Panc1 (cell line): ENCODE measurements at regions not wholly inside any gene's neighbourhood (a gene's known extent, or its start where the extent isn't known, plus 50 kb on each side); places are given as distances from the start of the nearest gene placed in this dataset.

Source experiments
- ATAC-seq: fragments of 200-7000 bp; cut with Tn5 transposase; 2 replicates; pipeline ENCODE4 v1.9.1; 2020; ENCODE audit warnings: mild to moderate bottlenecking, moderate library complexity
- BruUV-seq: library from RNA; stranded (reverse); fragments of 400-500 nt; replicated peaks from 2 replicates; lab custom pipeline; 2021; lab: Mats Ljungman, UMichigan
- CTCF ChIA-PET: fragments of 300-600 bp; sonication (Branson Sonifier 250); formaldehyde crosslinking; loops from one replicate; lab custom pipeline; 2022; ENCODE audit warnings: antibody characterized with exemption; lab: Charles Lee
- POLR2A ChIA-PET: fragments of 300-600 bp; sonication (Branson Sonifier 250); formaldehyde crosslinking; loops from one replicate; lab custom pipeline; 2022; ENCODE audit warnings: antibody characterized with exemption; lab: Charles Lee
- DNase-seq: peaks from one replicate; pipeline ENCODE4 v3.0.0-alpha.2; 2010; ENCODE audit warnings: low read depth, low spot score
- H3K27ac ChIP-seq: 2 replicates; pipeline ENCODE4 v1.5.1; 2011; ENCODE audit warnings: mild to moderate bottlenecking, low read length, inconsistent platforms
- H3K27me3 ChIP-seq: fragments of 200-500 bp; sonication (Bioruptor generic); 2 replicates; pipeline ENCODE4 v1.6.0; 2014; ENCODE audit warnings: low read length, inconsistent platforms; ENCODE audit not compliant: control insufficient read depth, insufficient read depth
- H3K36me3 ChIP-seq: fragments of 200-500 bp; sonication (Bioruptor generic); 2 replicates; pipeline ENCODE4 v1.5.1; 2014; ENCODE audit warnings: inconsistent platforms, mild to moderate bottlenecking, low read length, moderate library complexity; ENCODE audit not compliant: control insufficient read depth, insufficient read depth
- H3K4me1 ChIP-seq: 2 replicates; pipeline ENCODE4 v1.5.1; 2011; ENCODE audit warnings: inconsistent platforms, mild to moderate bottlenecking, low read length, moderate library complexity; ENCODE audit not compliant: control insufficient read depth, insufficient read depth
- H3K4me3 ChIP-seq, 2 experiments: 2 replicates each; pipeline ENCODE4 v1.5.1; 2011 to 2012; ENCODE audit warnings: low read depth in 2 of 2, low read length in 2 of 2, mild to moderate bottlenecking in 2 of 2, inconsistent platforms in 1 of 2, moderate library complexity in 1 of 2
- H3K9me3 ChIP-seq: fragments of 200-500 bp; sonication (Bioruptor generic); 2 replicates; pipeline ENCODE4 v1.5.1; 2014; ENCODE audit warnings: low read depth, mild to moderate bottlenecking, inconsistent platforms, low read length, moderate library complexity; ENCODE audit not compliant: control insufficient read depth, insufficient read depth
- CTCF ChIP-seq: fragments of 450-650 bp; IDR thresholded peaks from 2 replicates; pipeline ENCODE4 v1.5.1; 2017; ENCODE audit warnings: mild to moderate bottlenecking
- POLR2AphosphoS5 ChIP-seq: IDR thresholded peaks from 2 replicates; pipeline ENCODE4 v1.6.1; 2012; ENCODE audit warnings: mild to moderate bottlenecking, low read depth, low read length, moderate library complexity
- REST ChIP-seq, 2 experiments: IDR thresholded peaks; 2 replicates each; pipeline ENCODE4 v1.6.1; 2011 to 2012; ENCODE audit warnings: low read depth in 2 of 2, control low read depth in 1 of 2, low read length in 1 of 2, mild to moderate bottlenecking in 1 of 2, moderate library complexity in 1 of 2; ENCODE audit not compliant: insufficient read depth in 1 of 2
- SIN3A ChIP-seq: IDR thresholded peaks from 2 replicates; pipeline ENCODE4 v1.6.1; 2012; ENCODE audit warnings: low read depth, mild to moderate bottlenecking, low read length, moderate library complexity, borderline replicate concordance; ENCODE audit not compliant: insufficient read depth
- TCF7L2 ChIP-seq: IDR thresholded peaks from 2 replicates; pipeline ENCODE4 v1.6.1; 2011; ENCODE audit warnings: mild to moderate bottlenecking, low read depth, low read length, inconsistent platforms
- in situ Hi-C: cut with HindIII; loops from 2 replicates; pipeline ENCODE4 v1.10.0; 2016; ENCODE audit warnings: low sequenced_read_pairs, low pct_unique_long_range_greater_than_20kb
- intact Hi-C: fragments of 100-400 bp; cut with micrococcal nuclease; formaldehyde crosslinking; loops from one replicate; pipeline ENCODE4 v1.10.0; 2022; ENCODE audit not compliant: unreplicated experiment

- intact Hi-C loops (no loop called here), in situ Hi-C loops (no loop called here)
- BruUV-seq, result no TSS peak
- Histone ChIP-seq H3K27ac (no peak overlapping the region), H3K4me1 (no peaks in the 10 kb centered on the region), H3K36me3 (no peaks in the 10 kb centered on the region), H3K4me3 (no peak overlapping the region), H3K9me3 (no peaks in the 10 kb centered on the region), H3K27me3 (no peaks in the 10 kb centered on the region)
- ChIA-PET CTCF (no interaction called here), POLR2A (no interaction called here)
- TF ChIP-seq REST (IDR thresholded peaks at IDR 0.05; ENCODE audit: insufficient read depth in 1 of 2, low read depth in 2 of 2, low read length in 1 of 2) (no peak), CTCF (no peak), SIN3A (no peak), POLR2AphosphoS5 (no peak), TCF7L2 (no peak)
- ATAC-seq, result no peak
- no peak for DNase-seq
These were observed 128.8 kb upstream of the TACR1 start for GRCh38 chr2:75328156-75328555.

GRCh38 chr2:75327334-75327733 lies 128.0 kb upstream of the TACR1 start:
- no peak for DNase-seq
- no peak overlapping the region for H3K27ac ChIP-seq
- H3K4me1 ChIP-seq, result no peaks in the 10 kb centered on the region
- no peak for ATAC-seq
- H3K36me3 ChIP-seq, result no peaks in the 10 kb centered on the region
- intact Hi-C loops (no loop called here), in situ Hi-C loops (no loop called here)
- BruUV-seq, result no TSS peak
- H3K4me3 ChIP-seq, result no peak overlapping the region
- H3K9me3 ChIP-seq, result no peaks in the 10 kb centered on the region
- POLR2A ChIA-PET, result no interaction called here
- no peaks in the 10 kb centered on the region for H3K27me3 ChIP-seq
- TF ChIP-seq CTCF, result no peak
- TF ChIP-seq TCF7L2, result no peak
- no peak for TF ChIP-seq POLR2AphosphoS5
- TF ChIP-seq SIN3A, result no peak
- no peak for TF ChIP-seq REST (IDR thresholded peaks at IDR 0.05; ENCODE audit: insufficient read depth in 1 of 2, low read depth in 2 of 2, low read length in 1 of 2)
- CTCF ChIA-PET, result no interaction called here
